HEK293T (cell line): ENCODE measurements at regions not wholly inside any gene's neighbourhood (a gene's known extent, or its start where the extent isn't known, plus 50 kb on each side); places are given as distances from the start of the nearest gene placed in this dataset.
"Not testable (repeated sequence)": the region's sequence is repeated elsewhere in the genome, so short reads cannot be mapped to it uniquely, and the experiment has no call there.

Experiments
- CTCF ChIA-PET: fragments of 350-600 bp; formaldehyde crosslinking; extraction: SDS; loops from one replicate; lab custom pipeline; 2021; ENCODE audit warnings: antibody characterized with exemption, inconsistent platforms; lab: Yijun Ruan, JAX
- POLR2A ChIA-PET: fragments of 350-600 bp; formaldehyde crosslinking; extraction: SDS; loops from one replicate; lab custom pipeline; 2020; ENCODE audit warnings: antibody characterized with exemption, inconsistent platforms; lab: Yijun Ruan, JAX
- DNase-seq: peaks from one replicate; pipeline ENCODE4 v3.0.0; 2012; ENCODE audit warnings: mixed read lengths; ENCODE audit errors: extremely low spot score
- ARNT ChIP-seq: fragments of 450-650 bp; IDR thresholded peaks from 2 replicates; pipeline ENCODE4 v1.6.1; 2017; ENCODE audit warnings: mild to moderate bottlenecking
- BHLHE40 ChIP-seq: fragments of 450-650 bp; IDR thresholded peaks from 2 replicates; pipeline ENCODE4 v1.6.1; 2016; ENCODE audit warnings: mild to moderate bottlenecking, moderate library complexity, borderline replicate concordance
- CTBP1 ChIP-seq: fragments of 450-650 bp; IDR thresholded peaks from 2 replicates; pipeline ENCODE4 v1.6.1; 2016; ENCODE audit warnings: borderline replicate concordance
- ELF4 ChIP-seq: fragments of 450-650 bp; IDR thresholded peaks from 2 replicates; pipeline ENCODE4 v1.6.1; 2017; ENCODE audit warnings: antibody characterized with exemption
- FOXA1 ChIP-seq: fragments of 450-650 bp; IDR thresholded peaks from 2 replicates; pipeline ENCODE4 v1.6.1; 2016; ENCODE audit warnings: mild to moderate bottlenecking
- FOXK2 ChIP-seq: fragments of 450-650 bp; IDR thresholded peaks from 2 replicates; pipeline ENCODE4 v1.6.1; 2016; ENCODE audit warnings: mild to moderate bottlenecking
- FOXM1 ChIP-seq: fragments of 450-650 bp; IDR thresholded peaks from 2 replicates; pipeline ENCODE4 v1.6.1; 2017; ENCODE audit warnings: mild to moderate bottlenecking, borderline replicate concordance
- HDGF ChIP-seq: fragments of 450-650 bp; IDR thresholded peaks from 2 replicates; pipeline ENCODE4 v1.6.1; 2017; ENCODE audit warnings: antibody characterized with exemption, borderline replicate concordance
- L3MBTL2 ChIP-seq: fragments of 450-650 bp; conservative IDR thresholded peaks from 2 replicates; pipeline ENCODE4 v1.6.1; 2016; ENCODE audit warnings: mild to moderate bottlenecking
- LEF1 ChIP-seq: fragments of 450-650 bp; IDR thresholded peaks from 2 replicates; pipeline ENCODE4 v1.6.1; 2017; ENCODE audit warnings: mild to moderate bottlenecking, borderline replicate concordance
- NFRKB ChIP-seq: fragments of 450-650 bp; IDR thresholded peaks from 2 replicates; pipeline ENCODE4 v1.6.1; 2016; ENCODE audit warnings: mild to moderate bottlenecking, moderate library complexity
- PKNOX1 ChIP-seq: fragments of 450-650 bp; IDR thresholded peaks from 2 replicates; pipeline ENCODE4 v1.6.1; 2016
- SP1 ChIP-seq: fragments of 450-650 bp; IDR thresholded peaks from 2 replicates; pipeline ENCODE4 v1.6.1; 2017
- SUZ12 ChIP-seq: fragments of 450-650 bp; IDR thresholded peaks from 2 replicates; pipeline ENCODE4 v1.6.1; 2016; ENCODE audit warnings: mild to moderate bottlenecking
- ZNF384 ChIP-seq: fragments of 450-650 bp; IDR thresholded peaks from 2 replicates; pipeline ENCODE4 v1.6.1; 2016

DNA sequence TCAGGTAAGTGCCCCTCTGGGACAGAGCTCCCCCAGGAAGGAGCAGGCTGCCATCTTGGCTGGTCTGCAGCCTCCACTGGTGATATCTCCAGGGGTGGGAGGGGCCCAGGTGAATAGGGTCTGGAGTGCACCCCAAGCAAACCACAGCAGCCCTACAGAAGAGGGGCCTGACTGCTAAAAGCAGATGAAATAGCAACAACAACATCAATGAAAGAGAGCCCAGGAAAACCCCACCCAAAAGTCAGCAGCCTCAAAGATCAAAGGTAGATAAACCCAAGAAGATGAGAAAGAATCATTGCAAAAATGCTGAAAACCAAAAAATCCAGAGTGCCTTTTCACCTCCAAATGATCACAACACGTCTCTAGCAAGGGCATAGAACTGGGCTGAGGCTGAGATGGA is 92.5 kb upstream of the PAGE3 start:
- DNase-seq = no peak
- TF ChIP-seq CTBP1 (no peak), SUZ12 (no peak), LEF1 (no peak), PKNOX1 (no peak), ZNF384 (no peak), BHLHE40 (no peak), HDGF (no peak), SP1 (no peak), FOXM1 (no peak), FOXK2 (no peak), ARNT (no peak), NFRKB (no peak), ELF4 (no peak)
- ChIA-PET POLR2A (no interaction called here), CTCF (no interaction called here)

DNA sequence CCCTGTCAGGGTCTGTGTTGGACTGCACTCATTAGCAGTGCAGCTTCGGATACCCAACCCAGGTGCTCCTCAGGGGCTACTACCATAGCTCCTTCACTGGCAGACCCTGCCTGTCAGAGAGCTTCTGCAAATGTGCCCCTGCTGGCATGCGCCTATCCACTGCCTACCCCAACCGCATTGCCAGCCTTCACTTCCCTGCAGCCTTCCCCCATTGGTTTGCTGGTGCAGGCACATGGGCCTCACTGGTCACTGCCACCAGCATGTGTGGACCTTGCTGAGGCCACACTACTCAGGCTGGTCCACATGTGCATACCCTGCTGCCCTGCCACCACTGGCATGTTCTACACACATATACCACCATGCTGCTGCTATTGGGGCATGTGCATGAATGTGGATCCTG is 72.5 kb upstream of the MAGEH1 start:
- TF ChIP-seq FOXM1 (no peak), CTBP1 (no peak), ARNT (no peak), BHLHE40 (no peak), PKNOX1 (no peak), SUZ12 (no peak), ELF4 (no peak), ZNF384 (no peak), FOXA1 (no peak), NFRKB (no peak)
- no peak for DNase-seq
- POLR2A ChIA-PET = no interaction called here
- CTCF ChIA-PET = no interaction called here

- ChIA-PET CTCF (no interaction called here), POLR2A (no interaction called here)
- TF ChIP-seq L3MBTL2 (no peak), SUZ12 (no peak)
- no peak for DNase-seq
These were observed 62.6 kb upstream of the MAGEH1 start for GRCh38 chrX:55389376-55389775.

- CTCF ChIA-PET, DNase-seq, POLR2A ChIA-PET: not testable (repeated sequence)
These were observed 55.1 kb upstream of the MAGEH1 start for GRCh38 chrX:55396836-55397235.
